ENCODE measurements at regions not wholly inside any gene's neighbourhood (a gene's known extent, or its start where the extent isn't known, plus 50 kb on each side); places are given as distances from the start of the nearest gene placed in this dataset.
"Not testable (repeated sequence)": the region's sequence is repeated elsewhere in the genome, so short reads cannot be mapped to it uniquely, and the experiment has no call there.

DNA sequence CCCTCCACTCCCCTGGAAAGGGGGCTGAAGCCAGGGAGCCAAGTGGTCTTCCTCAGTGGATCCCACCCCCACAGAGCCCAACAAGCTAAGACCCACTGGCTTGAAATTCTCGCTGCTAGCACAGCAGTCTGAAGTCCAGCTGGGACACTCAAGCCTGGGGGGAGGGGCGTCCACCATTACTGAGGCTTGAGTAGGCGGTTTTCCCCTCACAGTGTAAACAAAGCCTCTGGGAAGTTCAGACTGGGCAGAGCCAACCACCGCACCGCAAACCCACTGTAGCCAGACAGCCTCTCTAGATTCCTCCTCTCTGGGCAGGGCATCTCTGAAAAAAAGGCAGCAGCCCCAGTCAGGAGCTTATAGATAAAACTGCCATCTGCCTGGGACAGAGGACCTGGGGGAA is 114.4 kb upstream of the GNAI1 start:
- TF ChIP-seq, protein P1, sequence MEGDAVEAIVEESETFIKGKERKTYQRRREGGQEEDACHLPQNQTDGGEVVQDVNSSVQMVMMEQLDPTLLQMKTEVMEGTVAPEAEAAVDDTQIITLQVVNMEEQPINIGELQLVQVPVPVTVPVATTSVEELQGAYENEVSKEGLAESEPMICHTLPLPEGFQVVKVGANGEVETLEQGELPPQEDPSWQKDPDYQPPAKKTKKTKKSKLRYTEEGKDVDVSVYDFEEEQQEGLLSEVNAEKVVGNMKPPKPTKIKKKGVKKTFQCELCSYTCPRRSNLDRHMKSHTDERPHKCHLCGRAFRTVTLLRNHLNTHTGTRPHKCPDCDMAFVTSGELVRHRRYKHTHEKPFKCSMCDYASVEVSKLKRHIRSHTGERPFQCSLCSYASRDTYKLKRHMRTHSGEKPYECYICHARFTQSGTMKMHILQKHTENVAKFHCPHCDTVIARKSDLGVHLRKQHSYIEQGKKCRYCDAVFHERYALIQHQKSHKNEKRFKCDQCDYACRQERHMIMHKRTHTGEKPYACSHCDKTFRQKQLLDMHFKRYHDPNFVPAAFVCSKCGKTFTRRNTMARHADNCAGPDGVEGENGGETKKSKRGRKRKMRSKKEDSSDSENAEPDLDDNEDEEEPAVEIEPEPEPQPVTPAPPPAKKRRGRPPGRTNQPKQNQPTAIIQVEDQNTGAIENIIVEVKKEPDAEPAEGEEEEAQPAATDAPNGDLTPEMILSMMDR (IDR thresholded peaks at IDR 0.05; ENCODE audit: low read length), result not testable (repeated sequence)
- not testable (repeated sequence) for TF ChIP-seq EZH2 (optimal IDR thresholded peaks at IDR 0.05; ENCODE audit: low read depth, low read length)
